Spleen (tissue), 7 donors: ENCODE measurements at regions not wholly inside any gene's neighbourhood (a gene's known extent, or its start where the extent isn't known, plus 50 kb on each side); places are given as distances from the start of the nearest gene placed in this dataset.

Experiments
- POLR2A ChIP-seq, 3 donors: fragments of 450-650 bp; IDR thresholded peaks; one replicate each; pipeline ENCODE4 v1.5.1; 2017; ENCODE audit warnings: antibody characterized with exemption in 3 of 3, mild to moderate bottlenecking in 1 of 3
- POLR2AphosphoS5 ChIP-seq, 3 donors: sonication (generic); formaldehyde crosslinking; IDR thresholded peaks; one replicate each; pipeline ENCODE4 v1.5.1; 2017; ENCODE audit warnings: antibody characterized with exemption in 3 of 3
- TF ChIP-seq, protein P1 (sequence below), 11 experiments: fragments of 200-600 bp in 7 of 11; fragments of 450-650 bp in 4 of 11; sonication (generic) in 4 of 11; IDR thresholded peaks in 8 of 11; conservative IDR thresholded peaks in 3 of 11; 1 replicate in 7 of 11; 2 replicates in 4 of 11; pipeline versions ENCODE4 v1.4.0 to v1.8.0; 2016 to 2021; ENCODE audit warnings: antibody characterized with exemption in 11 of 11, inconsistent platforms in 4 of 11, mild to moderate bottlenecking in 1 of 11
- donor health status: DM: no; HTN: no; CAD: no; lungs with moderate emphysema.
- donor health status: DM: no; HTN: no; CAD: no.
- donor health status: DM: no; HTN: no; CAD: no.

GRCh38 chr5:39486790-39487189, 62.0 kb upstream of the DAB2 start:
- TF ChIP-seq POLR2AphosphoS5 (IDR thresholded peaks at IDR 0.05), result no peak
- TF ChIP-seq, protein P1, sequence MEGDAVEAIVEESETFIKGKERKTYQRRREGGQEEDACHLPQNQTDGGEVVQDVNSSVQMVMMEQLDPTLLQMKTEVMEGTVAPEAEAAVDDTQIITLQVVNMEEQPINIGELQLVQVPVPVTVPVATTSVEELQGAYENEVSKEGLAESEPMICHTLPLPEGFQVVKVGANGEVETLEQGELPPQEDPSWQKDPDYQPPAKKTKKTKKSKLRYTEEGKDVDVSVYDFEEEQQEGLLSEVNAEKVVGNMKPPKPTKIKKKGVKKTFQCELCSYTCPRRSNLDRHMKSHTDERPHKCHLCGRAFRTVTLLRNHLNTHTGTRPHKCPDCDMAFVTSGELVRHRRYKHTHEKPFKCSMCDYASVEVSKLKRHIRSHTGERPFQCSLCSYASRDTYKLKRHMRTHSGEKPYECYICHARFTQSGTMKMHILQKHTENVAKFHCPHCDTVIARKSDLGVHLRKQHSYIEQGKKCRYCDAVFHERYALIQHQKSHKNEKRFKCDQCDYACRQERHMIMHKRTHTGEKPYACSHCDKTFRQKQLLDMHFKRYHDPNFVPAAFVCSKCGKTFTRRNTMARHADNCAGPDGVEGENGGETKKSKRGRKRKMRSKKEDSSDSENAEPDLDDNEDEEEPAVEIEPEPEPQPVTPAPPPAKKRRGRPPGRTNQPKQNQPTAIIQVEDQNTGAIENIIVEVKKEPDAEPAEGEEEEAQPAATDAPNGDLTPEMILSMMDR (IDR thresholded peaks at IDR 0.05 in 8 of 11, conservative IDR thresholded peaks at IDR 0.05 in 3 of 11), result no peak
- no peak for TF ChIP-seq POLR2A (IDR thresholded peaks at IDR 0.05)
